ENCODE measurements at regions not wholly inside any gene's neighbourhood (a gene's known extent, or its start where the extent isn't known, plus 50 kb on each side); places are given as distances from the start of the nearest gene placed in this dataset.

DNA sequence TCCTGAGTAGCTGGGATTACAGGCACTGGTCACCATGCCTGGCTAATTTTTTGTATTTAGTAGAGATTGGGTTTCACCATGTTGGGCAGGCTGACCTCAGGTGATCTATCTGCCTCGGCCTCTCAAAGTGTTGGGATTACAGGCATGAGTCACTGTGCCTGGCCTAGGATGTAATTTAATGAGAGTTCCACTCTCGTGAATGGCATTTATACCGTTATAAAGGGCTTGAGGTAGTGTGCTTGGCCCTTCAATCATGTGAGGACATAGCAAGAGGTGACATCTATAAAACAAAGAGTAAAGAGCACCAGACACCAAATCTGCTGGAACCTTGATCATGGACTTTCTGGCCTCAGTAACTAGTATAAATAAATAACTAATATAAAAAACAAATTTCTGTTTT is 93.5 kb upstream of the PPP1R9A start:
- Histone ChIP-seq H3K27me3 (ENCODE audit: insufficient read depth, low read length) (no peaks in the 10 kb centered on the region), H3K9me3 (ENCODE audit: insufficient read depth, low read depth, low read length) (0 out of 2 replicates have a peak, but pooled peaks cover 2% of the 10 kb centered on the region), H3K4me3 (ENCODE audit: low read length) (no peak overlapping the region), H3K36me3 (ENCODE audit: insufficient read depth, low read length) (no peaks in the 10 kb centered on the region), H3K4me1 (ENCODE audit: insufficient read depth, low read length) (no peaks in the 10 kb centered on the region), H3K27ac (ENCODE audit: low read depth, low read length) (no peak overlapping the region), H3K9ac (ENCODE audit: low read depth, low read length) (no peak overlapping the region)
- WGBS: 92% methylated on average over 3 of the region's 3 CpGs

- H3K9me3 ChIP-seq (ENCODE audit: insufficient read depth, low read depth, low read length): peaks cover 3% of the 10 kb centered on the region; the same call in 1 of the 2 replicates
- H3K9ac ChIP-seq (ENCODE audit: low read depth, low read length): no peak overlapping the region
- H3K27me3 ChIP-seq (ENCODE audit: insufficient read depth, low read length): no peaks in the 10 kb centered on the region
- H3K27ac ChIP-seq (ENCODE audit: low read depth, low read length): no peak overlapping the region
- H3K36me3 ChIP-seq (ENCODE audit: insufficient read depth, low read length): no peaks in the 10 kb centered on the region
- peaks cover 6% of the 10 kb centered on the region; the same call in 1 of the 2 replicates for H3K4me1 ChIP-seq (ENCODE audit: insufficient read depth, low read length)
- no peak overlapping the region for H3K4me3 ChIP-seq (ENCODE audit: low read length)
Observed at GRCh38 chr7:94823947-94824346, 83.4 kb upstream of the PPP1R9A start.

GRCh38 chr7:94829987-94830386 is 77.4 kb upstream of the PPP1R9A start:
- H3K9me3 ChIP-seq (ENCODE audit: insufficient read depth, low read depth, low read length): no peaks in the 10 kb centered on the region
- WGBS: 90% methylated on average over 2 of the region's 4 CpGs
- no peak overlapping the region for H3K9ac ChIP-seq (ENCODE audit: low read depth, low read length)
- H3K4me1 ChIP-seq (ENCODE audit: insufficient read depth, low read length): no peaks in the 10 kb centered on the region
- no peaks in the 10 kb centered on the region for H3K27me3 ChIP-seq (ENCODE audit: insufficient read depth, low read length)
- H3K36me3 ChIP-seq (ENCODE audit: insufficient read depth, low read length): no peaks in the 10 kb centered on the region
- H3K4me3 ChIP-seq (ENCODE audit: low read length): no peak overlapping the region
- no peak overlapping the region for H3K27ac ChIP-seq (ENCODE audit: low read depth, low read length)

- 100% methylated on average over 3 of the region's 4 CpGs for WGBS
Observed at GRCh38 chr7:94832051-94832450, 75.3 kb upstream of the PPP1R9A start.

DNA sequence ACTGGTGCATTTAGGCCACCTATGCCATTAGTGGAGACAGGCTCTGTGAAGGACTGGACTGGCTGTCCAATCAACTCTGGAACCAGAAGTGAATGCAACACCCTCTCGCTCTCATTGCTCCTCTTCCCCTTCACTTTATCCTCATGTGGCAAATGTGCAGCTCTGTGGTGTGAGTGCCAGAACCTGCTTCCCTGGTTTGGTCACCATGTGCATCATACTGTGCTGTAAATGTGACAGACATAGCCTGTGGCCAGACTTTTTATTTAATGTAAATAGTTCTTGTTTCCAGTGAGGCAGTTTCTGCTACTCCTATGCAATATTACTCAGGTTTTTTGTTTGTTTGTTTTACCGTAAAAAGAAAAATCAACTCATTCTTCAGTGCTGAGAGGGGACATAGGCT is 73.0 kb upstream of the PPP1R9A start:
- Histone ChIP-seq H3K4me1 (ENCODE audit: insufficient read depth, low read length) (no peaks in the 10 kb centered on the region), H3K4me3 (ENCODE audit: low read length) (no peak overlapping the region), H3K27me3 (ENCODE audit: insufficient read depth, low read length) (no peaks in the 10 kb centered on the region), H3K36me3 (ENCODE audit: insufficient read depth, low read length) (no peaks in the 10 kb centered on the region), H3K27ac (ENCODE audit: low read depth, low read length) (no peak overlapping the region), H3K9ac (ENCODE audit: low read depth, low read length) (no peak overlapping the region), H3K9me3 (ENCODE audit: insufficient read depth, low read depth, low read length) (peaks cover 23% of the 10 kb centered on the region)
- 98% methylated on average over 2 of the region's 2 CpGs for WGBS

More at GRCh38 chr7:94832051-94832450, 75.3 kb upstream of the PPP1R9A start:
- 0 out of 2 replicates have a peak, but pooled peaks cover 1% of the 10 kb centered on the region for H3K9me3 ChIP-seq (ENCODE audit: insufficient read depth, low read depth, low read length)
- no peak overlapping the region for H3K27ac ChIP-seq (ENCODE audit: low read depth, low read length)
- H3K9ac ChIP-seq (ENCODE audit: low read depth, low read length): no peak overlapping the region
- no peaks in the 10 kb centered on the region for H3K36me3 ChIP-seq (ENCODE audit: insufficient read depth, low read length)
- no peaks in the 10 kb centered on the region for H3K27me3 ChIP-seq (ENCODE audit: insufficient read depth, low read length)
- H3K4me1 ChIP-seq (ENCODE audit: insufficient read depth, low read length): no peaks in the 10 kb centered on the region
- H3K4me3 ChIP-seq (ENCODE audit: low read length): no peak overlapping the region

GRCh38 chr7:94838717-94839116 is 68.7 kb upstream of the PPP1R9A start:
- Histone ChIP-seq H3K4me3 (ENCODE audit: low read length) (no peak overlapping the region), H3K9ac (ENCODE audit: low read depth, low read length) (no peak overlapping the region), H3K27ac (ENCODE audit: low read depth, low read length) (no peak overlapping the region), H3K4me1 (ENCODE audit: insufficient read depth, low read length) (no peaks in the 10 kb centered on the region), H3K9me3 (ENCODE audit: insufficient read depth, low read depth, low read length) (peaks cover 41% of the 10 kb centered on the region), H3K36me3 (ENCODE audit: insufficient read depth, low read length) (no peaks in the 10 kb centered on the region), H3K27me3 (ENCODE audit: insufficient read depth, low read length) (no peaks in the 10 kb centered on the region)
- 100% methylated on average over 3 of the region's 3 CpGs for WGBS

DNA sequence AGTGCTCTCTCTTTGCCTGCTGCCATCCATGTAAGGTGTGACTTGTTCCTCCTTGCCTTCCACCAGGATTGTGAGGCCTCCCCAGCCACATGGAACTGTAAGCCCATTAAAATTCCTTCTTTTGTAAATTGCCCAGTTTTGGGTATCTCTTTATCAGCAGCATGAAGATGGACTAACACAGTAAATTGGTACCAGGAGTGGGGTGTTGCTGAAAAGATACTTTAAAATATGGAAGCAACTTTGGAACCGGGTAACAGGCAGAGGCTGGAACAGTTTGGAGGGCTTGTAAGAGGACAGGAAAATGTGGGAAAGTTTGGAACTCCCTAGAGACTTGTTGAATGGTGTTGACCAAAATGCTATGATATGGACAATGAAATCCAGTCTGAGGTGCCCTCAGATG is 63.8 kb upstream of the PPP1R9A start:
- H3K9ac ChIP-seq (ENCODE audit: low read depth, low read length): no peak overlapping the region
- H3K4me3 ChIP-seq (ENCODE audit: low read length): no peak overlapping the region
- no peaks in the 10 kb centered on the region; the same call in 1 of the 2 replicates for H3K36me3 ChIP-seq (ENCODE audit: insufficient read depth, low read length)
- peaks cover 54% of the 10 kb centered on the region for H3K9me3 ChIP-seq (ENCODE audit: insufficient read depth, low read depth, low read length)
- no peaks in the 10 kb centered on the region for H3K4me1 ChIP-seq (ENCODE audit: insufficient read depth, low read length)
- WGBS: 94% methylated on average over 1 of the region's 1 CpG
- H3K27me3 ChIP-seq (ENCODE audit: insufficient read depth, low read length): no peaks in the 10 kb centered on the region
- H3K27ac ChIP-seq (ENCODE audit: low read depth, low read length): no peak overlapping the region

- Histone ChIP-seq H3K27me3 (ENCODE audit: insufficient read depth, low read length) (no peaks in the 10 kb centered on the region), H3K27ac (ENCODE audit: low read depth, low read length) (no peak overlapping the region), H3K9me3 (ENCODE audit: insufficient read depth, low read depth, low read length) (peaks cover 43% of the 10 kb centered on the region), H3K36me3 (ENCODE audit: insufficient read depth, low read length) (no peaks in the 10 kb centered on the region; the same call in 1 of the 2 replicates), H3K9ac (ENCODE audit: low read depth, low read length) (no peak overlapping the region), H3K4me1 (ENCODE audit: insufficient read depth, low read length) (no peaks in the 10 kb centered on the region), H3K4me3 (ENCODE audit: low read length) (no peak overlapping the region)
- WGBS: 97% methylated on average over 2 of the region's 2 CpGs
Observed at GRCh38 chr7:94848531-94848930, 58.9 kb upstream of the PPP1R9A start.

GRCh38 chr7:94848992-94849576 is 58.3 kb upstream of the PPP1R9A start:
- Histone ChIP-seq H3K9ac (ENCODE audit: low read depth, low read length) (no peak overlapping the region), H3K4me3 (ENCODE audit: low read length) (no peak overlapping the region), H3K9me3 (ENCODE audit: insufficient read depth, low read depth, low read length) (peaks cover 37% of the 10 kb centered on the region), H3K4me1 (ENCODE audit: insufficient read depth, low read length) (no peaks in the 10 kb centered on the region), H3K36me3 (ENCODE audit: insufficient read depth, low read length) (no peaks in the 10 kb centered on the region; the same call in 1 of the 2 replicates), H3K27me3 (ENCODE audit: insufficient read depth, low read length) (no peaks in the 10 kb centered on the region), H3K27ac (ENCODE audit: low read depth, low read length) (no peak overlapping the region)
- WGBS: 96% methylated on average over 33 of the region's 33 CpGs

GRCh38 chr7:94849636-94850208 is 57.7 kb upstream of the PPP1R9A start:
- 96% methylated on average over 22 of the region's 22 CpGs for WGBS

GRCh38 chr7:94855589-94855988 is 51.8 kb upstream of the PPP1R9A start:
- no peaks in the 10 kb centered on the region for H3K27me3 ChIP-seq (ENCODE audit: insufficient read depth, low read length)
- no peak overlapping the region for H3K4me3 ChIP-seq (ENCODE audit: low read length)
- H3K36me3 ChIP-seq (ENCODE audit: insufficient read depth, low read length): no peaks in the 10 kb centered on the region
- H3K9ac ChIP-seq (ENCODE audit: low read depth, low read length): no peak overlapping the region
- H3K4me1 ChIP-seq (ENCODE audit: insufficient read depth, low read length): no peaks in the 10 kb centered on the region
- 0 out of 2 replicates have a peak, but pooled peaks cover under 1% of the 10 kb centered on the region for H3K9me3 ChIP-seq (ENCODE audit: insufficient read depth, low read depth, low read length)
- H3K27ac ChIP-seq (ENCODE audit: low read depth, low read length): no peak overlapping the region
- WGBS: 94% methylated on average over 2 of the region's 2 CpGs

More at GRCh38 chr7:94849636-94850208, 57.7 kb upstream of the PPP1R9A start:
- Histone ChIP-seq H3K36me3 (ENCODE audit: insufficient read depth, low read length) (no peaks in the 10 kb centered on the region; the same call in 1 of the 2 replicates), H3K27me3 (ENCODE audit: insufficient read depth, low read length) (no peaks in the 10 kb centered on the region), H3K9ac (ENCODE audit: low read depth, low read length) (no peak overlapping the region), H3K9me3 (ENCODE audit: insufficient read depth, low read depth, low read length) (peaks cover 31% of the 10 kb centered on the region), H3K4me1 (ENCODE audit: insufficient read depth, low read length) (no peaks in the 10 kb centered on the region), H3K27ac (ENCODE audit: low read depth, low read length) (no peak overlapping the region), H3K4me3 (ENCODE audit: low read length) (no peak overlapping the region)
